Limb (tissue), 2 donors: ENCODE measurements at regions not wholly inside any gene's neighbourhood (a gene's known extent, or its start where the extent isn't known, plus 50 kb on each side); places are given as distances from the start of the nearest gene placed in this dataset.
"Not testable (repeated sequence)": the region's sequence is repeated elsewhere in the genome, so short reads cannot be mapped to it uniquely, and the experiment has no call there.

Source experiments
- DNase-seq, 2 donors: peaks; one replicate each; pipeline ENCODE4 v3.0.0-alpha.2; 2016; ENCODE audit errors: extremely low spot score in 2 of 2

DNA sequence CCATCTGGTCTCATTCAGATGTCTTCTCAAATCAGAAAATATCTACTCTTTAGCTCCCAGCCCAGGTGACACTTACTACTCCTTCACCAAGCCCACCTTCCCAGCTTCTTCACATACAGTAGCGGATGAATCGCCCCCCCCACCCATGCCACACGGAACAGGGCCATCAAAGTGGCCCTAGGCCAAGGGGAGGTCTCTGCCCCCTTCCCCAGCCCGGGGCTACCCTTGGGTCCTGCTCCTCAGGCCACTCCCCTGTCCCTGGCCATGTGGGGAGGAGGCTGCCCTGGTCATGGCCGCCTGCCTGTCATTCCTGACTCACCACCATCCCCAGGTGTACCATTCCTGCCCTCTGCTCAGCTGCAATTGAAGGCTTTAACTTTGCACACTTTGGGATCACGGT, 142.8 kb downstream of the NECTIN1 start:
- no peak for DNase-seq

- peak; percentile 40 to 74 for DNase-seq
Measured at GRCh38 chr11:119585043-119585781, 143.8 kb downstream of the NECTIN1 start.

GRCh38 chr11:119584193-119585042, 144.6 kb downstream of the NECTIN1 start:
- peak; percentile 40 to 76 for DNase-seq

DNA sequence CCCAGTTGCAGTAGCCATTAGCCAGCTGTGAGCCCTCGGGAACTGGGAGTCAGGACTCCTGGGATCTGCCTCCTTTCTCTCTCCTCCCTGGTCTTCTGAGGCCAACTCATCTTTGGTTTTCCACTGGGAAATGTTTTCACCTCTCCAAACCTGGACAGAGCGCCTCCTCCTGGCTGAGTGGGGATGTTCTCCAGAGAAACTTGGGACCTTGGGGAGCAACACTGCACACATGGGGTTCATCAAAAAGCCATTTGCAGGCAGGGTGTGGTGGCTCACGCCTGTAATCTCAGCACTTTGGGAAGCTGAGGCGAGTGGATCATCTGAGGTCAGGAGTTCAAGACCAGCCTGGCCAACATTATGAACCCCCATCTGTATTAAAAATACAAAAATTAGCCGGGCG, 145.4 kb downstream of the NECTIN1 start:
- no peak for DNase-seq

GRCh38 chr11:119581396-119581795, 147.6 kb downstream of the NECTIN1 start:
- DNase-seq: not testable (repeated sequence)

GRCh38 chr11:119580751-119581150, 148.2 kb downstream of the NECTIN1 start:
- no peak for DNase-seq

DNA sequence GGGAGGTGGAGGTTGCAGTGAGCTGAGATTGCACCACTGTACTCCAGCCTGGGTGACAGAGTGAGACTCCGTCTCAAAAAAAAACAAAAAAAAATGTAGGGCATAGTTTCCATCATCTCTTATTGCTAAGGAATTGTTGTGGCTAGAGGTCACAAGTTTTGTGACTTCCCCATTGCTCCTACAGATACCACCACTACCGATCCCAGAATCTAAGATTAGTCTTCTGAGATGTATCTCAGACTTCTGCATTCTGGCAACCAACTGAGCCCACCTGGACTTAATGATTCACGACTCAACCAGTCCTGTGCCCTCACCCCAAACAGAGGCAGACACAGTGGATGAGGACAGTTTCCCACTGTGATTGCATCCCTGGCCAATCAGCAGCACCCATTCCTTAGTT, 148.9 kb downstream of the NECTIN1 start:
- DNase-seq: no peak

- no peak for DNase-seq
Measured at GRCh38 chr11:119578521-119579191, 150.3 kb downstream of the NECTIN1 start.

DNA sequence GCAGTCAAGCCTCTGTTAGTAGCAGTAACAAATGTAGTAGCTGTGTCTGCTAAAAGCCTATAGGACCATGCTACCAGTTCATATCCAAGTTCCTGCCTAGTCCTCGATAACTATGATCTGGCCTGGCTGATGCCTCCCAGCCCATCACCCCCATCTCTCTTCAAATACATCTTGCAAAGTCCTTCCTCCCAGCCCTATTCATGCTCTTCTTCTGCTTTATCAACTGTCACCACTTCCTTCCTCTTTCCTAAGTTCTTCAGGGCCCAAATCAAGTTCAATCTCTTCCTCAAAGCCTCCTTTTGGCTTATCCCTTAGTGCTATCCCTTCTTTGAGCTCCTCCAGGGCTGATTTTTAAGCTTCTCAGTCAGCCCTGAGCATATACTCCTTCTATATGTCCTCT, 150.9 kb upstream of the THY1 start:
- DNase-seq: no peak

GRCh38 chr11:119572481-119573424, 149.8 kb upstream of the THY1 start:
- DNase-seq: no peak

DNA sequence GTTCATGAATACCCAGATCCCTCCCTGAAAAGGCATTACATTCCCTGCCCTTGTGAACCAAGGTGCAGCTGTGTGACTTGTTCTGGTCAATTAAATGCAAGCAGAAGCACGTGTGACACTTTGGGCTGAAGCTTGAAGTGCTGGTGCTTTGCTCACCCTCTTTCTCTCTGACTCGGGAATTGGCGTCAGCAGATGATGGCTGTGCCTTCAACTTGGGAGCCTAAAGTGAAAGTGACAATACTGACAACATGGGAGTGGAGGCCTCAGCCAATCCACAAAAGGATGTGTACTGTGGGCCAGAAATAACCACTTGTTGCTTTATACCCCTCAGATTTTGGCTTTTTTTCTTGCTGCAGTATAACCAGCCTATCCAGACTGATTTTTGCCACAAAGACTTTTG, 148.3 kb upstream of the THY1 start:
- no peak for DNase-seq

- no peak for DNase-seq
Measured at GRCh38 chr11:119567688-119568582, 145.0 kb upstream of the THY1 start.

DNA sequence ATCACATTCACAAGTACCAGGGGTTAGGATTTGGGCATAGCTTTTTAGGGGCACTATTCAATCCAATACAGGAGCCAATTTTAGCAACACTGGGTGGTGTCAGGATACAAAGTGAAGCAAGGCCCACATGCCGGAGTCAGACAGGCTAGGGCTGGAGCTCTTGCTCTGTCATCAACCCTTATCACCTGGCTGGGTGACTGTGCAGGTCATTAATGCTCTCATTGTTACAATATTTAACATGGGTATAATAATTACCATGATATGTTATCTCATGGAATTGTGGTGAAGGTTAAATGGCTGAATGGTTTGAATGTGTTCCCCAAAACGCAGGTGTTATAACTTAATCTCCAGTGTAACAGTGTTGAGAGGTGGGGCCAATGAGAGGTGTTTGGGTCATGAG, 143.3 kb upstream of the THY1 start:
- DNase-seq: no peak

GRCh38 chr11:119565693-119566092, 142.7 kb upstream of the THY1 start:
- DNase-seq: not testable (repeated sequence)

- DNase-seq: no peak
Measured at GRCh38 chr11:119560961-119561360, 138.0 kb upstream of the THY1 start.

- DNase-seq: no peak
Measured at GRCh38 chr11:119560291-119560690, 137.3 kb upstream of the THY1 start.

GRCh38 chr11:119552106-119552485, 129.1 kb upstream of the THY1 start:
- no peak for DNase-seq

- no peak for DNase-seq
Measured at GRCh38 chr11:119551420-119552105, 128.6 kb upstream of the THY1 start.

DNA sequence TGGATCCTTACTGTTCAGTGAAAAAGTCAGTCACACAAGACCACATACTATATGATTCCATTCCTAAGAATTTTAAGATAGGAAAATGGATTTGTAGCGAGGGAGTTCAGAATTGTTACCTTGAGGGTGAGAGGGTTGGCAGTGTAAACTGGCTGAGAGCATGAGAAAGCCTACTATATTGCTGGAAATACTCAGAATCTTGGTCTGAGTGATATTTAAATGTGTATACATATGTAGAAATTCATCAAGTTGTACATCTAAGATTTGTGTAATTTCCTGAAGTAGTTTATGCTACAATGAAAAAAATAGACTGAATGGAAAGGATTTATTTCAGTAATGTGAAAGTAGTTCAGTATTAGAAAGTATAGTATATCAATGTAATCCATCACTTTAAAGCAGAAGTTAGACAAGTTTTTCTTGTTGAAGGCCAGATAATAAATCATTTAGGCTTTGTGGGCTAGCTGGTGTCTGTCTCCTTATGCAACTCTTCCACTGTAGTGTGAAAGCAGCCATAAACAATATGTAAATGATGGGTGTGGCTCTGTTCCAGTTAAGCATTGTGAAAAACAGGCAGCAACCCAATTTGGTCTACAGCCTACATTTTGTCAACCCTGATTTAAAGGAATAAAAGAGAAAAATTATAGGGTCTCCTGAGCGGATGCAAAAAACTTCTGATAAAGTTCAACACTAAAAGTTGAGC, 127.2 kb upstream of the THY1 start:
- no peak for DNase-seq
